Colon (tissue), 2 donors: ENCODE measurements at regions not wholly inside any gene's neighbourhood (a gene's known extent, or its start where the extent isn't known, plus 50 kb on each side); places are given as distances from the start of the nearest gene placed in this dataset.
"Not testable (repeated sequence)": the region's sequence is repeated elsewhere in the genome, so short reads cannot be mapped to it uniquely, and the experiment has no call there.

Experiments
- FAIRE-seq: peaks from 2 replicates; lab custom pipeline; 2012; peaks lifted over from hg19 to GRCh38; lab: Jason Lieb, UNC
- donor health status: control.
- donor health status: control.

DNA sequence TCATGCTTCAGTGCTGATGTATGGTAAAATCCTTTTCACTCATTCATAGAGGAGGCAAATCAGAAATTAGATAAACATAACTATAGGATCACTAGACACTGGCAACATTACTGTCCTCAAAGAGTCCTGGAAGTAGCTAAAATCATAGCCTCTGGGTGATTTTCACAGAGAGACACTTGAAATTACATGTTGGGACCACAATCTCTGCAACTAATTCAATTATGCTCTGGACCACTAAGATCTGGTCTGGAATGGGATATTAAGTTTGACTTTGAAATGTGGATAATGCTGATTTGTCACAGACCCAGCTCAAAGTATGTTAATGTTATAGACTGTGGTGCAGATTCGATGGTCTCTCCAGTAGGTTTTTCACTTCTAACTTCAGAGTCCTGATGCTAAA is 214.6 kb upstream of the CCNH start:
- FAIRE-seq = no peak

DNA sequence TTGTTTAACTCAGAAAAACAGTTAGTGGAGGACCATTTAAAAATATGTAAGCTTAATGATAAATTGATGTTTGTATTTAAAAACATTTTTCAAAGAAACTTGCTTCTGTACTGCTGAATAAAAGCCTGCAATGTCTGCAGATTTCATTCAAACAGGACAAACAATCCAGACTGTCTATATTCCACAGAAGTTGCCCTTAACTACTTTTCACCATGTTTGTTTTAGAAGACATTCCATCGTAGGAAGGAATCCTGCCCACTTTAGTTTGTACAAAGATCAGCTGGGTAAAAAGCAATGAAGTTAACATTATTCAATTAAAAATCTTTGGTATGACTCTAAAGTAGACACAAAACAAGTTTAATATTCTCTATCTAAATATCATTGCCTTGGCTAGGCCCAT is 195.7 kb upstream of the CCNH start:
- no peak for FAIRE-seq

DNA sequence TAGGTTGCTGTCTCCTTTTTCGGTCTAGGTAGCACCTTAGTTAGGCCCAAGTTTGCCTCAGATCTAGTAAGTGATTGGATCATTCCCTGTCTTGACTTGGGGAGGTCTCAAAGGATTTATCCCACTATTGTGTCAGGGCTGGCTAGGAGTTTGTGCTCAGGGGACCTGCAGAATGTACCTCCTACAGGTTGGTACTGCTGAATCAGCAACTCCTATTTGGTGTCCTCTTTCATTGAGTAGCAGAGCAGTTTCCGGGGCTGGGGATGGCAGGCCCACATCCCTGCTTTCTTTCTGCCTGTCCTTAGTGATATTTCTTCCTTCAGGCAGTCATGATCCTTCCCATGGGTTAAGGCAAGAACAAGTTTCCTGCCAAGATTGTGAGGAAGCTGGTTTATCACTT is 192.9 kb upstream of the CCNH start:
- no peak for FAIRE-seq

GRCh38 chr5:87599778-87600177 is 187.0 kb upstream of the CCNH start:
- no peak for FAIRE-seq

GRCh38 chr5:87598460-87598859 is 185.7 kb upstream of the CCNH start:
- FAIRE-seq = no peak

- no peak for FAIRE-seq
Observed at GRCh38 chr5:87594566-87594965, 181.8 kb upstream of the CCNH start.

- no peak for FAIRE-seq
Observed at GRCh38 chr5:87589587-87589986, 176.9 kb upstream of the CCNH start.

DNA sequence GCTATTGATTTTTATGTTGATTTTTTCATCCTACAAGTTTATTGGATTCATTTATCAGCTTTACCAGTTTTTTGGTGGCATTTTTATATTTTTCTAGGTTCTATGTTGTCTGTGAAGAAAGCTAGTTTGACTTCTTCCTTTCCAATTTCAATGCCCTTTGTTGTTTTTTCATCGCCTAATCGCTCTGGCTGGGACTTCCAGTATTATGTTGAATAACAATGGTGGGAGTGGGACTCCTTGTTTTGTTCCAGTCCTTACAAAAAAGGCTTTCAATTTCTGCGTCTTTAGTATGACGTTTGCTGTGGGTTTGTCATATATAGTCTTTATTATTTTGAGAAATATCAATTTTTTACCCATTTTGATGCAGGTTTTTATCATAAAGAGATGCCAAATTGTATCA is 175.6 kb upstream of the CCNH start:
- FAIRE-seq = no peak

GRCh38 chr5:87583704-87584103 is 171.0 kb upstream of the CCNH start:
- FAIRE-seq = not testable (repeated sequence)

GRCh38 chr5:87582149-87582548 is 169.4 kb upstream of the CCNH start:
- FAIRE-seq = no peak

DNA sequence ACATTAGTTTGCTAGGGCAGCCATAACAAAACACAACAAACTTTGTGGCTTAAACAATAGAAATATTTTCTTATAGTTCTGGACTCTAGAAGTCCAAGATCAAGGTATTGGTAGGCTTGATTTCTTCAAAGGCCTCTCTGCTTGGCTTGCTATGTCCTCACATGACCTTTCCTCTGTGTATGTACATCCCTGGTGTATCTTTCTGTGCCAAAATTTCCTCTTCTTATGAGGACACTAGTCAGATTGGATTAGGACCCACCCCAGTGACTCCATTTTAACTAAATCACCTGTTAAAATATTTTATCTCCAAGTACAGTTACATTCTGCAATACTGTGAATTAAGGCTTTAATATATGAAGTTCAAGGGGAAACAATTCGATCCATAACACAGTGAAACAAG is 168.9 kb upstream of the CCNH start:
- no peak for FAIRE-seq

GRCh38 chr5:87579678-87580077 is 166.9 kb upstream of the CCNH start:
- FAIRE-seq = no peak

DNA sequence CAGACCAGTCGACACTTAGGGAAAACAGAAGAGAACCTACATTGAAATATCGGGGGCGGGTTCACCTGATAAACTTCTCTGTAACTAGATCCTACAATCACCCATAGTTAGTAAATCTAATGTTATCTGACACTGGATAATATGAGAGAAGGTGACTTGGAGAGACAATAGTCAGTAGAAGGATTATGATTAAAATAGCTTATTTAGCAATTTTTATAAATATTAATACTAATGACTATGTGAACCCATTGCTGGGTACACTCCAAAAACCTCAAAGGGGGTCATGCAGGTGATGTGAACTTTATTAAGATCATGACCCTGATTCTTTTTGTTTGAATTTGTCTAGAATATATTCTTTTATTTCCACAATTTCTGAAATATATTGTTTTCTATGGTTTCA is 164.1 kb upstream of the CCNH start:
- FAIRE-seq = no peak

DNA sequence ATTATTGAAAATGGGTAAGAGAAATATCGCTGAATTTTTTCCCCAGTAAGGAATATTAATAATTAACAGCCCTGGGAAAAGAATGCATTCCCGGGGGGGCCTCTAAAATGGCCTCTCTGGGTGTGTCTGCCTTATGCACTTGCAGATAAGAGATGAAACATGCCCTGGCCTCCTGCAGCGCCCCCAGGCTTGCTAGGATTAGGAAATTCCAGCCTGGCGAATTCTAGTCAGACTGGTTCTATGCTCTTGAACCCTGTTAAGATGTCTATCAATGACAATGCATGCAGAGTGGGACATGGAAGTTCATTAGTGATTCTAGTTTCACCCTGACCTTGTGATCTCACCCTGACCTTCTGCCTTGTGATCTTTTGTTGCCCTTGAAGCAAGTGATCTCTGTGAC is 163.6 kb upstream of the CCNH start:
- not testable (repeated sequence) for FAIRE-seq

GRCh38 chr5:87574106-87574505 is 161.4 kb upstream of the CCNH start:
- no peak for FAIRE-seq

- no peak for FAIRE-seq
Observed at GRCh38 chr5:87572611-87573010, 159.9 kb upstream of the CCNH start.

DNA sequence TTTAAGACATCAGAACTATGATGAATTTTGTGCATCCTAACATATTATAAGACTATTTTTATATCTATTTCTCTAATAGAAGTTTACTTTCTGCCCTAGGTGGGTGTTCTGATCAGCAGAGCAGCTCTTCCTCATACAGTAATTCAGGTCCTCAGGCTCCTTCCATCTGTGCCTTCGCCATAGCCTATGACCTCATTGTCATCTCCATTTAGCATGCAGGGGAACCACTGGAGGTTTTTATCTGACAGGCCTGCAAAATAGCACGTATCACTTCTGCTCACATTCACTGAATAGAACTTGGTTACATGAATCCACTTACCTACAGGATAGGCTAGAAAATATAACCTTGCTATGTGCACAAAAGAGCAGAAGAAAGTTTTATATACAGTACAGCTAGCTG is 159.4 kb upstream of the CCNH start:
- FAIRE-seq = no peak

- FAIRE-seq = no peak
Observed at GRCh38 chr5:87570366-87570765, 157.6 kb upstream of the CCNH start.

DNA sequence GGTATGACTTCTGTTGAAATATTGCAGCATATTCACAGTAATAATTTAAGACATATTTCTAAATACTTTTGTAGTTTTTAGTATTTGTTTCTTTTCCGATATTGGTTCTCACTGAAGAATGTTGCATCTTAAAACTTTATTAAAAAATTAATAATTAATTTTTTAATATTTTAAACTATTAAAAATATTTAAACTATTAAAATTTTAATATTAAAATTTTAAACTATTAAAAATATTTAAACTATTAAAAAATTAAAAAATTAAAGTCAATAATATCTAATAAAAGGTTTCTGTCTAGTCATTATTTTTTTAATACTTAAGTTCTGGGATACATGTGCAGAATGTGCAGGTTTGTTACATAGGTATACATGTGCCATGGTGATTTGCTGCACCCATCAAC is 149.3 kb upstream of the CCNH start:
- no peak for FAIRE-seq

GRCh38 chr5:87560528-87560927 is 147.8 kb upstream of the CCNH start:
- FAIRE-seq = no peak

DNA sequence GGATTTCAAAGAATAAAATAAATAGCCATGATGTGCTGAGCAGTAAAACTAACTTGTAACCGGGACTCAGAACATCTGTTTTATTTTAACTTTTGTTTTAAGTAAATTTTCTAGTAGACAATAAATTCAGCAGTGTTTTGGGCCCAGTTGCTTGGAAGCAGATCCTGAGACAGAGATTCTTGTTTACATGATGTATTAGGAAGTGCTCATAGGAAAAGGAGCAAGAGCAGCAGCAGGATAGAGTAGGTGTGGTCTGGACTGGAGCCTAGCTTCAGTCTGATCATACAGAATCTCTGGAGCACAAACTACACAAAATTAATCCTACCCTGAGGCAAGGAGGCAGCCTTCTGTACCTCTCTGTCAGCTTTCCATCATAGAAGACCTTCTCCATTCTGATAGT is 139.2 kb upstream of the CCNH start:
- no peak for FAIRE-seq

- no peak for FAIRE-seq
Observed at GRCh38 chr5:87541676-87542075, 128.9 kb upstream of the CCNH start.

DNA sequence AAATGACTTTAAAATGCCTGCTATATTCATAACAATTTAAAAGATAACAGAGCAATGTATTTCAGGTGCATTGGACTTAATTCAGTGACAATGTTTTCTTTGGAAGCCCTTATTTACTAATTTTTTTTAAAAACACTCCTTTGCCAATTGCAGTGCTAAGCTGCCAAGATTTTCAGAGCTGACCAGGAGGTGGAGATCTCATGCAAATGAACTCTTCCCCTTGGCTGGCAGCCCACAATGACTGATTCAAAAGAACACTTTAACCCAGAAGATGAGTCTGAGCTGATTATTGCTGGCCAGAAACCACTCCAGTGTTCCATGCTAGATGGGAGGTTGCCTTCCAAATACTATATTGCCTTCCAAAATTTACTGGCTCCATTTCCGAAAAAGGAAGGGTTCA is 128.3 kb upstream of the CCNH start:
- no peak for FAIRE-seq

DNA sequence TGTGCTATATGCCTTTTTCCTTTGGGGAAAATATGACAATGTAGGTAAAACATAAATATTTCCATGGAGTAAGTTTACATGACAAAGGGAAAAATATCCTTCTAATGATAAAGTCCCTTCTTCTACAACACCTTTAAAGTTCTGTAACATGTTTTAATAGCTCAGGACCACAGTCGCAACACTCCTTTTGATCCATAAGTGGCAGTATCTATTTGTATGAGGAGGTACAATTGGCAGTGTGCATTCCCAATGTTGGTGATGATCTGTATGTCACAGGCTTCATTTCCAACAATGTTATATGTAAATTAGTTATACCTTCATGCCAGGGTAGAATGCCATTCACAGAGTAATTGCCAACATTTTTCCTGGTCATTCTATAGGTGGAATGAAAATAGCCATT is 127.1 kb upstream of the CCNH start:
- no peak for FAIRE-seq

DNA sequence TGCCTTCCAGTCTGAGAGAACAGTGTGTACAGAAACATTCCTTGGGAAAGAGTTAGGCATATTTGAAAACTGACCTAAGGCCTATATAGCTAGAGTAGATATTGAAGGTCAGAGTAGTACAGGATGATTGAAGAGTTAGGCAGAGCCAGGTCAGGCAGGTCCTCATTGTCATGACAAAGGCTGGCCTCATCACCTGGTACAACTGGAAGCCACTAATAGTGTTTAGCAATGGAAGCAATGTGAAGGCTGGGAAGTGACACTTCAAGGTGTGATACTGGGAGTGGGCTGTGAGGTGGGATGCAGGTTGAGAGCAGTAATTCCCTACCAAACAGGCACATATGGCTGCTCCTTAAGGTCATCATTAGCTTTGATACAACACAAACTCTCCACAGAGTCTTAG is 123.6 kb upstream of the CCNH start:
- no peak for FAIRE-seq

DNA sequence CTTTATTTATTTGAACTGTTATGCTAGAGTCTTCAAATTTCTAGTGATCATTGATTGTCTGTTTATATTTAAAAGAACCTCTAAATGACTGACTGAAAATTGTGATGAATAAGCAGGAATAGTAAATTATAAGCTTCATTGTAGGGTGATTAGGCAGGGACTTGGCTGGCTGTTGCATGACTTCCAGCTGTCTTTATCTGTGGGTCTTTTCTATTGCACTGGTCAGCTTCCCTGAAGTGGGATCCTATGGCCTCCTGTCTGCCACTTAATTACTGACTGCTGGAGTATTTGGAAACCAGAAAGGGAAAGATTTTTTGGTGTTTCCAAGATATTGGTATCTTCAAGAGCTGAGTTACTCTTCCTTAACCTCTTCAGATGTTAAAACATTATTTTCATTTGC is 123.0 kb upstream of the CCNH start:
- no peak for FAIRE-seq
